Adrenal gland (tissue), 9 donors: ENCODE measurements at regions not wholly inside any gene's neighbourhood (a gene's known extent, or its start where the extent isn't known, plus 50 kb on each side); places are given as distances from the start of the nearest gene placed in this dataset.

ENCODE experiments used
- DNase-seq, 7 donors: peaks; one replicate each; pipeline ENCODE4 v3.0.0-alpha.2; 2019 to 2020
- H3K27ac ChIP-seq, 5 donors: fragments of 200-600 bp; sonication (generic) in 4 of 5; 1 replicate in 3 of 5; 2 replicates in 2 of 5; pipeline versions ENCODE4 v1.5.1 to v1.8.0; 2016 to 2020; ENCODE audit warnings: mild to moderate bottlenecking in 1 of 5
- H3K27me3 ChIP-seq: fragments of 200-600 bp; 2 replicates; pipeline ENCODE4 v1.8.0; 2021
- H3K36me3 ChIP-seq, 2 donors: fragments of 200-600 bp; replicated peaks in 1 of 2; 1 replicate in 1 of 2; 2 replicates in 1 of 2; pipeline versions ENCODE4 v1.5.1 to v1.8.0; 2018 to 2022
- H3K4me1 ChIP-seq, 2 donors: fragments of 200-600 bp; replicated peaks in 1 of 2; 1 replicate in 1 of 2; 2 replicates in 1 of 2; pipeline versions ENCODE4 v1.5.1 to v1.8.0; 2018 to 2021
- H3K4me3 ChIP-seq, 4 donors: fragments of 200-600 bp; sonication (generic) in 3 of 4; one replicate each; pipeline ENCODE4 v1.5.1; 2016 to 2018
- H3K9me3 ChIP-seq, 3 donors: fragments of 200-600 bp; sonication (generic) in 1 of 3; replicated peaks in 1 of 3; 1 replicate in 2 of 3; 2 replicates in 1 of 3; pipeline versions ENCODE4 v1.5.1 to v1.8.0; 2016 to 2021
- POLR2A ChIP-seq, 2 donors: fragments of 450-650 bp; IDR thresholded peaks; one replicate each; pipeline ENCODE4 v1.6.1; 2017; ENCODE audit warnings: antibody characterized with exemption in 2 of 2, mild to moderate bottlenecking in 2 of 2, moderate library complexity in 1 of 2
- WGBS, 4 donors: extraction: QIAGEN DNeasy Blood & Tissue Kit in 2 of 4; methylation state at CpG; one replicate each; pipeline versions ENCODE4 v1.1.5 to v1.1.7; 2013 to 2017; 5-methylcytosine and 5-hydroxymethylcytosine counted together
- intact Hi-C, 2 donors: fragments of 100-400 bp; cut with DNase I; formaldehyde crosslinking; loops; one replicate each; pipeline versions ENCODE4 v1.14.1 to v1.15.0; 2022 to 2023
- TF ChIP-seq, protein P1 (sequence below), 6 experiments: fragments of 450-650 bp in 4 of 6; fragments of 200-600 bp in 2 of 6; sonication (generic) in 1 of 6; IDR thresholded peaks; 1 replicate in 5 of 6; 2 replicates in 1 of 6; pipeline versions ENCODE4 v1.5.1 to v1.8.0; 2016 to 2021; ENCODE audit warnings: antibody characterized with exemption in 6 of 6, mild to moderate bottlenecking in 2 of 6, moderate library complexity in 1 of 6
- donor health status: healthy with polysubstance abuse.
- donor health status: Bipolar disorder and iron deficiency.
- donor health status: DM: yes; HTN: yes; CAD: no.
- donor health status: DM: no; HTN: no; CAD: no.
- donor health status: DM: no; HTN: no; CAD: no.

DNA sequence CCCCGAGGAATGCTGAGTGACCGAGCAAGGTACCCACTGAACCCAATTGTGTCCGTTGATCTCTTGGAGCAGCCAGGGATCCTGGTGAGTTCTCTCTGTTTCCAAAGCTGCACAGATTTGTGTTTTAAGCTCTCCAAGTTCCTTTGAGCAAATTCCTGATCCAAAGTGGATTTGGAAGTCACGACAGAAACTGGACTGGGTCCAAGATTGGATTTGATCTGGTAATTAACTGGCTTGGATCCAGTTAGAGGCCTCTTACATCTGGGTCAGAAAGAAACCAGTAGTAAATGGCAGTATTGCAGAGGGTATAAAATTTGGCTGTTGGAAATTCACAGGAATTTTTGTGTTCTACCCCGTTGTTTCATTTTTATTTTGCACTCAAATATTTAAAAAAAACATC lies 119.5 kb downstream of the PMP22 start:
- 81 to 87% (median 82%) methylated on average over 5 of the region's 5 CpGs for WGBS, 4 donors
- intact Hi-C loops, result no loop called here
- H3K4me3 ChIP-seq, result no peak overlapping the region
- TF ChIP-seq, protein P1, sequence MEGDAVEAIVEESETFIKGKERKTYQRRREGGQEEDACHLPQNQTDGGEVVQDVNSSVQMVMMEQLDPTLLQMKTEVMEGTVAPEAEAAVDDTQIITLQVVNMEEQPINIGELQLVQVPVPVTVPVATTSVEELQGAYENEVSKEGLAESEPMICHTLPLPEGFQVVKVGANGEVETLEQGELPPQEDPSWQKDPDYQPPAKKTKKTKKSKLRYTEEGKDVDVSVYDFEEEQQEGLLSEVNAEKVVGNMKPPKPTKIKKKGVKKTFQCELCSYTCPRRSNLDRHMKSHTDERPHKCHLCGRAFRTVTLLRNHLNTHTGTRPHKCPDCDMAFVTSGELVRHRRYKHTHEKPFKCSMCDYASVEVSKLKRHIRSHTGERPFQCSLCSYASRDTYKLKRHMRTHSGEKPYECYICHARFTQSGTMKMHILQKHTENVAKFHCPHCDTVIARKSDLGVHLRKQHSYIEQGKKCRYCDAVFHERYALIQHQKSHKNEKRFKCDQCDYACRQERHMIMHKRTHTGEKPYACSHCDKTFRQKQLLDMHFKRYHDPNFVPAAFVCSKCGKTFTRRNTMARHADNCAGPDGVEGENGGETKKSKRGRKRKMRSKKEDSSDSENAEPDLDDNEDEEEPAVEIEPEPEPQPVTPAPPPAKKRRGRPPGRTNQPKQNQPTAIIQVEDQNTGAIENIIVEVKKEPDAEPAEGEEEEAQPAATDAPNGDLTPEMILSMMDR (IDR thresholded peaks at IDR 0.05), result no peak
- no peak for TF ChIP-seq POLR2A (IDR thresholded peaks at IDR 0.05)
- H3K36me3 ChIP-seq, result no peaks in the 10 kb centered on the region
- H3K4me1 ChIP-seq, result no peaks in the 10 kb centered on the region
- H3K27ac ChIP-seq, result no peak overlapping the region
- no peaks in the 10 kb centered on the region for H3K27me3 ChIP-seq
- H3K9me3 ChIP-seq, result no peaks in the 10 kb centered on the region
- DNase-seq, result no peak

DNA sequence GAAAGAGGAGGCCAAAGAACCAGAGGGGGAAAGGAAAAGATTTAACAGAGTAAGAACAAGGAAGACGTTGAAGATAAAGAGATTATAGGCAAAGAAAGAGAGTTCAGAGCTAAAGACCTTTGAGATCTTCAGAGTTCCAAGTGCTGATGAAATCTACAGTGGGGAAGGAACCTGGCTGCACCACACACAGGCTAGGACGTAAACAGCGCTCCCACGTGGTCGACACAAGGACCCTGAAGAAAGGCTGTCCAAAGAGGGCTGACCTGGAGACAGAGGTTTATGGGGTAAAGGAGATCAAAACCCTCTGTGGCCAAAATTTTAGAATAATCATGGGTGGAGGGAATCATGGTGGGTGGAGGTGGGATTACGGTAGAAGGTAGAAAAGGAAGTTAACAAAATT lies 121.6 kb downstream of the PMP22 start:
- no peaks in the 10 kb centered on the region for H3K36me3 ChIP-seq
- intact Hi-C loops, result no loop called here
- H3K27me3 ChIP-seq, result no peaks in the 10 kb centered on the region
- H3K9me3 ChIP-seq, result no peaks in the 10 kb centered on the region
- no peak overlapping the region for H3K4me3 ChIP-seq
- no peak for DNase-seq
- TF ChIP-seq, protein P1 (IDR thresholded peaks at IDR 0.05), result no peak
- TF ChIP-seq POLR2A (IDR thresholded peaks at IDR 0.05), result no peak
- 71 to 82% (median 76%) methylated on average over 6 of the region's 6 CpGs for WGBS, 4 donors
- no peaks in the 10 kb centered on the region for H3K4me1 ChIP-seq
- H3K27ac ChIP-seq, result no peak overlapping the region

DNA sequence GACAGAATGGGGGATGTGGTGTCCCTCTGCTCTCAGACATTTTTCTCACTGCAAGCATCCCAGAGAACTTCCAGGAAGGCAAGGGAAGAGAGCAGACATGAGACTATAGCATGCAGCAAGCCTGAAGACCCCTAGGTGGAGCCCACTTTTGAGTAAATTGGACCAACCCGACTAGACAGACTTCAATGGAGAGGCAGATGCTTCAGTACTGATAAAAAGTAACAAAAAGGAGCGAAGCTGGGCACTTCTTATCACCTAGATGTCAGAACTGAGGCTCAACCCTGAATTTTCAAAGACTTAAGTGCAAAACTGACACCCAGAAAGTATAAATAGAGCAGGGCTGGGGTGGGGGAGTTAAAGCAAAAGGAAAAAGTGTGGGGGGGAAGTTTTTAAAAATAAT lies 130.8 kb downstream of the PMP22 start:
- intact Hi-C loops, result no loop called here
- TF ChIP-seq, protein P1 (IDR thresholded peaks at IDR 0.05), result no peak
- TF ChIP-seq POLR2A (IDR thresholded peaks at IDR 0.05), result no peak
- H3K9me3 ChIP-seq, result no peaks in the 10 kb centered on the region
- DNase-seq, result no peak
- no peaks in the 10 kb centered on the region for H3K36me3 ChIP-seq
- no peaks in the 10 kb centered on the region for H3K4me1 ChIP-seq
- no peak overlapping the region for H3K4me3 ChIP-seq
- H3K27me3 ChIP-seq, result no peaks in the 10 kb centered on the region
- 57 to 68% (median 64%) methylated on average over 2 of the region's 2 CpGs for WGBS, 4 donors
- no peak overlapping the region for H3K27ac ChIP-seq

DNA sequence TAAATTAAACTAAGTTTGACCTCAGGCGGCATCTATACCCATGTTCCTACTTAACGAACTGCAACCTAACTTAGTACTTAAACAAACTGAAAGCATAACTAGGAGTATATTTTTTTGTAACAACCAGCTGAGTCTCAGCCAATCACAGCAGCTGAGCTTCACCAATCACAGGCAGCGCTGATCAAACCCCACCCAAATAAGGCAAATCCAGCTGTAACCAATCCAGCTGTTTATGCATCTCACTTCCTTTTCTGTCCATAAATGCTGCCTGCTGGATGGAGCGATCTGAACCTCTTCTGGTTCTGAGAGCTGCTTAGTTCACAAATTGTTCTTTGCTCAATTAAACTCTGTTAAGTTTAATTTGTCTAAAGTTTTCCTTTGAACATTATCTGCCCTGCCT lies 131.3 kb downstream of the PMP22 start:
- DNase-seq, result no peak
- H3K27me3 ChIP-seq, result no peaks in the 10 kb centered on the region
- no peak overlapping the region for H3K27ac ChIP-seq
- no peaks in the 10 kb centered on the region for H3K36me3 ChIP-seq
- WGBS, 4 donors, result 81 to 92% (median 90%) methylated on average over 3 to 4 of the region's 4 CpGs
- no peaks in the 10 kb centered on the region for H3K9me3 ChIP-seq
- TF ChIP-seq, protein P1 (IDR thresholded peaks at IDR 0.05), result no peak
- TF ChIP-seq POLR2A (IDR thresholded peaks at IDR 0.05), result no peak
- H3K4me3 ChIP-seq, result no peak overlapping the region
- H3K4me1 ChIP-seq, result no peaks in the 10 kb centered on the region
- intact Hi-C loops, result no loop called here
